Astrocyte (in vitro differentiated cells and primary cell): ENCODE measurements at regions not wholly inside any gene's neighbourhood (a gene's known extent, or its start where the extent isn't known, plus 50 kb on each side); places are given as distances from the start of the nearest gene placed in this dataset.

ENCODE experiments used
- EZH2 ChIP-seq: IDR thresholded peaks from 2 replicates; pipeline ENCODE4 v1.6.1; 2012; ENCODE audit warnings: mild to moderate bottlenecking, low read length, inconsistent platforms; ENCODE audit not compliant: insufficient read depth
- TF ChIP-seq, protein P1 (sequence below): IDR thresholded peaks from 2 replicates; pipeline ENCODE4 v1.5.1; 2011; ENCODE audit warnings: low read depth, mild to moderate bottlenecking, inconsistent platforms, low read length, moderate library complexity; ENCODE audit not compliant: insufficient read depth

DNA sequence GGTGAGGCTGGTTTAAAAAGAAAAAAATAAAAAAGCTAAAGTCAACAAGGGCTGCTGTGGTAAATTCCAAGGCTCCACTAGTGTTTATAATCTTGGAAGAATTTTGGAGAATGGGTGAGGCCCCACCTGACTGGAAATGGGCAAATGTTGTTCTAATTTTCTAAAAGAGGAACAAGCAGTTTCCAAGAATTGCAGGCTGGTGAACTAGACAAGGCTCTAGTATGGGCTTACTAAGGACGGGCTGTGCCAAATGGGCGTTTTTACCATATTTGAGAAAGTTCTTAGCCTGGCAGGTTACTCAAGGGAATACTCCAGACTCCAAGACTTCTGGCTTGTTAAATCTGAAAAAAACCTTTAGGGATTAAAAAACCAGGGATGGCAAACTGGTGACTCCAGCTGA, 67.0 kb upstream of the ABHD2 start:
- TF ChIP-seq, protein P1, sequence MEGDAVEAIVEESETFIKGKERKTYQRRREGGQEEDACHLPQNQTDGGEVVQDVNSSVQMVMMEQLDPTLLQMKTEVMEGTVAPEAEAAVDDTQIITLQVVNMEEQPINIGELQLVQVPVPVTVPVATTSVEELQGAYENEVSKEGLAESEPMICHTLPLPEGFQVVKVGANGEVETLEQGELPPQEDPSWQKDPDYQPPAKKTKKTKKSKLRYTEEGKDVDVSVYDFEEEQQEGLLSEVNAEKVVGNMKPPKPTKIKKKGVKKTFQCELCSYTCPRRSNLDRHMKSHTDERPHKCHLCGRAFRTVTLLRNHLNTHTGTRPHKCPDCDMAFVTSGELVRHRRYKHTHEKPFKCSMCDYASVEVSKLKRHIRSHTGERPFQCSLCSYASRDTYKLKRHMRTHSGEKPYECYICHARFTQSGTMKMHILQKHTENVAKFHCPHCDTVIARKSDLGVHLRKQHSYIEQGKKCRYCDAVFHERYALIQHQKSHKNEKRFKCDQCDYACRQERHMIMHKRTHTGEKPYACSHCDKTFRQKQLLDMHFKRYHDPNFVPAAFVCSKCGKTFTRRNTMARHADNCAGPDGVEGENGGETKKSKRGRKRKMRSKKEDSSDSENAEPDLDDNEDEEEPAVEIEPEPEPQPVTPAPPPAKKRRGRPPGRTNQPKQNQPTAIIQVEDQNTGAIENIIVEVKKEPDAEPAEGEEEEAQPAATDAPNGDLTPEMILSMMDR: no peak
- TF ChIP-seq EZH2: no peak
